ENCODE measurements at regions not wholly inside any gene's neighbourhood (a gene's known extent, or its start where the extent isn't known, plus 50 kb on each side); places are given as distances from the start of the nearest gene placed in this dataset.

GRCh38 chr4:177964693-177965168 is 522.5 kb upstream of the AGA start:
- no peak for TF ChIP-seq ZNF274 (IDR thresholded peaks at IDR 0.05; ENCODE audit: low read depth, low read length)
- TF ChIP-seq YY1 (IDR thresholded peaks at IDR 0.05; ENCODE audit: insufficient read depth, insufficient read length) = no peak

All from NT2/D1 (cell line).